ENCODE measurements at regions not wholly inside any gene's neighbourhood (a gene's known extent, or its start where the extent isn't known, plus 50 kb on each side); places are given as distances from the start of the nearest gene placed in this dataset.

- H3K27ac ChIP-seq (ENCODE audit: control insufficient read depth, insufficient read depth, low read length): peak overlapping the region; percentile 22
- no peak overlapping the region for H3K4me3 ChIP-seq (ENCODE audit: control insufficient read depth in 2 of 3, extremely low read depth in 1 of 3, insufficient read depth in 2 of 3, low read depth in 1 of 3, low read length in 3 of 3)
Measured at GRCh38 chr12:96093543-96094196, 58.3 kb upstream of the LTA4H start.

GRCh38 chr12:96094201-96094600, 58.8 kb upstream of the LTA4H start:
- dilution Hi-C loops (cut with MboI; ENCODE audit: extremely low pct_ligation_motif_present, low sequenced_read_pairs): no loop called here
- H3K9me1 ChIP-seq (ENCODE audit: control insufficient read depth, extremely low read depth, insufficient read depth, low read length): no peaks in the 10 kb centered on the region
- H3K27me3 ChIP-seq (ENCODE audit: control insufficient read depth, extremely low read depth, insufficient read depth, low read length): no peaks in the 10 kb centered on the region
- H3K4me3 ChIP-seq (ENCODE audit: control insufficient read depth in 2 of 3, extremely low read depth in 1 of 3, insufficient read depth in 2 of 3, low read depth in 1 of 3, low read length in 3 of 3): no peak overlapping the region
- peak overlapping the region; percentile 18 for H3K4me2 ChIP-seq (ENCODE audit: control insufficient read depth, extremely low read depth, insufficient read depth, low read depth, low read length)
- no peaks in the 10 kb centered on the region for H3K79me2 ChIP-seq (ENCODE audit: control insufficient read depth, insufficient read depth, low read length)
- H3K9me3 ChIP-seq (ENCODE audit: control insufficient read depth, low read depth, low read length): no peaks in the 10 kb centered on the region
- peak overlapping the region; percentile 35 for H2AFZ ChIP-seq (ENCODE audit: control insufficient read depth, low read length)
- H3K4me1 ChIP-seq (ENCODE audit: control insufficient read depth, extremely low read depth, insufficient read depth, low read length): peaks cover 14% of the 10 kb centered on the region
- peak; percentile 42 for DNase-seq (ENCODE audit: low read depth, low spot score)
- FAIRE-seq: peak; percentile 92
- no peak for TF ChIP-seq EZH2 (IDR thresholded peaks at IDR 0.05; ENCODE audit: low read length)
- TF ChIP-seq CTCF (optimal IDR thresholded peaks at IDR 0.05 in 1 of 3, IDR thresholded peaks at IDR 0.05 in 1 of 3, conservative IDR thresholded peaks at IDR 0.05 in 1 of 3; ENCODE audit: extremely low read depth in 1 of 3, insufficient read depth in 2 of 3, low read length in 3 of 3): peak in 1 of 3 experiments; percentile 13
- H4K20me1 ChIP-seq (ENCODE audit: control insufficient read depth, extremely low read depth, insufficient read depth, low read length): no peaks in the 10 kb centered on the region
- peak overlapping the region; percentile 22 for H3K27ac ChIP-seq (ENCODE audit: control insufficient read depth, insufficient read depth, low read length)
- H3K9ac ChIP-seq (ENCODE audit: control insufficient read depth, extremely low read depth, insufficient read depth, low read length): no peak overlapping the region
- no peaks in the 10 kb centered on the region for H3K36me3 ChIP-seq (ENCODE audit: control insufficient read depth in 2 of 2, extremely low read depth in 1 of 2, insufficient read depth in 2 of 2, low read length in 2 of 2)

More at GRCh38 chr12:96093543-96094196, 58.3 kb upstream of the LTA4H start:
- dilution Hi-C loops (cut with MboI; ENCODE audit: extremely low pct_ligation_motif_present, low sequenced_read_pairs): no loop called here
- FAIRE-seq (peak; percentile 64), DNase-seq (ENCODE audit: low read depth, low spot score) (no peak)
- Histone ChIP-seq H3K27me3 (ENCODE audit: control insufficient read depth, extremely low read depth, insufficient read depth, low read length) (no peaks in the 10 kb centered on the region), H3K36me3 (ENCODE audit: control insufficient read depth in 2 of 2, extremely low read depth in 1 of 2, insufficient read depth in 2 of 2, low read length in 2 of 2) (no peaks in the 10 kb centered on the region), H3K4me1 (ENCODE audit: control insufficient read depth, extremely low read depth, insufficient read depth, low read length) (peaks cover 14% of the 10 kb centered on the region), H3K9me1 (ENCODE audit: control insufficient read depth, extremely low read depth, insufficient read depth, low read length) (no peaks in the 10 kb centered on the region), H4K20me1 (ENCODE audit: control insufficient read depth, extremely low read depth, insufficient read depth, low read length) (no peaks in the 10 kb centered on the region), H3K9me3 (ENCODE audit: control insufficient read depth, low read depth, low read length) (no peaks in the 10 kb centered on the region), H3K9ac (ENCODE audit: control insufficient read depth, extremely low read depth, insufficient read depth, low read length) (no peak overlapping the region), H3K4me2 (ENCODE audit: control insufficient read depth, extremely low read depth, insufficient read depth, low read depth, low read length) (peak overlapping the region; percentile 18), H3K79me2 (ENCODE audit: control insufficient read depth, insufficient read depth, low read length) (no peaks in the 10 kb centered on the region), H2AFZ (ENCODE audit: control insufficient read depth, low read length) (peak overlapping the region; percentile 35)
- TF ChIP-seq EZH2 (IDR thresholded peaks at IDR 0.05; ENCODE audit: low read length) (no peak), CTCF (optimal IDR thresholded peaks at IDR 0.05 in 1 of 3, IDR thresholded peaks at IDR 0.05 in 1 of 3, conservative IDR thresholded peaks at IDR 0.05 in 1 of 3; ENCODE audit: extremely low read depth in 1 of 3, insufficient read depth in 2 of 3, low read length in 3 of 3) (no peak)

All from keratinocyte (primary cell).